Activated T-cell treated with anti-CD3 and anti-CD28 coated beads, Interleukin-2, amount 50 U/mL, for 48 hours (primary cell): ENCODE measurements at regions not wholly inside any gene's neighbourhood (a gene's known extent, or its start where the extent isn't known, plus 50 kb on each side); places are given as distances from the start of the nearest gene placed in this dataset.

Experiments
- DNase-seq, 2 experiments: peaks; one replicate each; pipeline ENCODE4 v3.0.0-alpha.2; 2020

DNA sequence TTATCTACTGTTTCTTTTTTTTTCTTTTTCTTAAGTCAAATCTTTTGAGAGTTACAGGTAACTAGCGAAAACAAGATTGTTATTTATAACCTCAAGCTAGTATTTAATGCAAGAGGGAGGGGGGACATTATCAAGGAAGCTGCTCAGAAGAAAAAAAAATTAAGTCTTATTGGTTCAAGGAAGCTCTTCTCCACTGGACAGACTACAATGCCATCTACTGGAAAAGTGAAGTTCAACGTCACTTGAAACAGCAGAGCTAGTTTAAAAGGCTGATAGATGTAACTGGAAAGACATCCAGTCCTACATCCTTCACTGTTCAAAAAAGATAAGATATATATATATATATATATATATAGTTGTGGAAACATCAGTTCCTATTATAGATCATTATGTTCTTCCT, 418.0 kb upstream of the PSMD7 start:
- DNase-seq: no peak

GRCh38 chr16:73877150-73877549, 419.5 kb upstream of the PSMD7 start:
- no peak for DNase-seq

DNA sequence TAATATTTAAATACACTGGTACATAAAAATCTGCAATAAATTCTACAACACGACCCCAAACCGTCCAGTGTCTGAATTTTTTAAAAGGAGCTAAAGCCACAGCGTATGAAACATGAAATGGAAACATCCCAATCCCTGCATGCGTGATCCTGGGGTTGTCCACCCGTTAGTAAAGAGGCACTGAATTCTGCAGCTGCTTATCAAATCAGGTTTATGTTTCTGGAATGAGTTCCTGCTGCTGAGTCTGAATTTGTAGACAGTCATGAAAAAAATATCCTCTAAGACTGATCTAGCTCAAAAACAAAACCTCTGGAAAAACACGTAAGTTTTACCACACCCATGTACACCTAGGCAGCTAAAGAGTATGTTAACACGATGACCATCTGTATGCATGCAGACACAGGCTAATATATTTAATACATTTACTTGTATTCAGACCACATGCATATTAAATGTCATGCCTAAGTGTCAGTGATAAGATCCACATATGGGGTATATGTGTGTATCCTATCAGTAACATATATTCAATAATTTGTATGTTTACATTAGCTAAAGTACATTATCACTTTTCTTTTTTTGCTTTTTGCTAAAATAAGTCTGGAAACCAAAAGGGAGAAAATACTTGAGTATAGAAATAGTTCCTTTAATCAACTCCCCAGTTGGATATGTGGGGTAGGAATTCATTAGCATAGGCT, 420.5 kb upstream of the PSMD7 start:
- DNase-seq: no peak

- DNase-seq: no peak
Measured at GRCh38 chr16:73874324-73874723, 422.3 kb upstream of the PSMD7 start.

- DNase-seq: no peak
Measured at GRCh38 chr16:73873643-73874042, 423.0 kb upstream of the PSMD7 start.

GRCh38 chr16:73872856-73873255, 423.8 kb upstream of the PSMD7 start:
- DNase-seq: no peak

GRCh38 chr16:73871088-73871733, 425.4 kb upstream of the PSMD7 start:
- DNase-seq: no peak

GRCh38 chr16:73869126-73869525, 427.5 kb upstream of the PSMD7 start:
- DNase-seq: no peak

GRCh38 chr16:73864868-73865267, 431.7 kb upstream of the PSMD7 start:
- no peak for DNase-seq

DNA sequence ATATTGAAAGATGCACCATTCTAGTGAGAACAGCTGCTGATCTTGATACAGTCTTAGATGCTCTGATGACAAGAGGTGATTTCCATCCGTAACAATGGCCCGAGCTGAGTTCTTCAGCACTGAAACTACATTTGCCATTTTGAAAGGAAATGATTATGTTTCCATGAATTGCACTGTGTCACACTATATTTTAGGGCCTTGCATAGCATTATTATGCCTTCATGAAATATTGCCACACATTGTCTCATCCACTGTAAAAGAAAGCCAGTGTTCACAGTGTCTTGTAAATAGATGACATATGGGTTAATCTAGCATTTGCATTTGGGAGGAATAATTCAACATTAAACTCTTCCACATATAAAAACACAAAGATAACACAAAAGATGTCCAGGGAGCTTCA, 438.3 kb upstream of the PSMD7 start:
- DNase-seq: no peak

GRCh38 chr16:73853968-73854367, 442.6 kb upstream of the PSMD7 start:
- no peak for DNase-seq

- no peak for DNase-seq
Measured at GRCh38 chr16:73852561-73852960, 444.1 kb upstream of the PSMD7 start.

GRCh38 chr16:73848993-73849392, 447.6 kb upstream of the PSMD7 start:
- no peak for DNase-seq

DNA sequence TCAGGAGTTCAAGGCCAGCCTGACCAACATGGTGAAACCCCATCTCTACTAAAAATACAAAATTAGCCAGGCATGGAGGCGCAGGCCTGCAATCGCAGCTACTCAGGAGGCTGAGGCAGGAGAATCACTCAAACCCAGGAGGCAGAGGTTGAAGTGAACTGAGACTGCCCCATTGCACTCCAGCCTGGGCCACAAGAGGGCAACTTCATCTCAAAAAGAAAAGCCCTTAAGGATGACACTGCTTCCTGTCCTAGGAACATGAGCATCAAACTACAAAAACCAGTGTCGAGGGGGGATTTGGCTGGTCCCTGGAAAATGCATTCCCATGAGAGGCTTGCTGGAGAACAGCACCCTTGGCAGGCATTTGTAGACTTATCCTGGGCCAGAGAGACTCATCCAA, 449.5 kb upstream of the PSMD7 start:
- no peak for DNase-seq

- no peak for DNase-seq
Measured at GRCh38 chr16:73846356-73846755, 450.3 kb upstream of the PSMD7 start.

GRCh38 chr16:73846007-73846330, 450.6 kb upstream of the PSMD7 start:
- DNase-seq: no peak

- no peak for DNase-seq
Measured at GRCh38 chr16:73845238-73846006, 451.2 kb upstream of the PSMD7 start.

DNA sequence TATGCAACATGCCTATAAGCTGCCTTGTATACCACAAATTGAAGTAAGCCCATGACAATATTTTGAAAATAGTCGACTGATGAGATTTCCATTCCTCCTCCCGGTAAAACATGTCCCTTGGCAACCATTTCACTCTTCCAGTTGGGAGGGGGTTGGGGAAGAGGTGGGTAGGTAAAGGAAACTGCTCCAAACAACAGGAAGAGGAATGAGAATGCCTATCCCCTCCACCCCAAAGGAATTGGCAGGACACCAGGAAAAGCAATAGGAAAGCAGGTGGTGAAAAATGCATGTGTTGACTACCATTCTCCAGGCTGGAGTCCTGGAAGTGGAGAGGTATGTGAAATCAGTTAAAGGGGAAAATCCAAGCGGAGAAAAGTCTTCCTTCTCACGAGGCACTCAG, 455.9 kb upstream of the PSMD7 start:
- no peak for DNase-seq

GRCh38 chr16:73831220-73831619, 465.4 kb upstream of the PSMD7 start:
- no peak for DNase-seq

GRCh38 chr16:73823205-73823849, 473.3 kb upstream of the PSMD7 start:
- no peak for DNase-seq

DNA sequence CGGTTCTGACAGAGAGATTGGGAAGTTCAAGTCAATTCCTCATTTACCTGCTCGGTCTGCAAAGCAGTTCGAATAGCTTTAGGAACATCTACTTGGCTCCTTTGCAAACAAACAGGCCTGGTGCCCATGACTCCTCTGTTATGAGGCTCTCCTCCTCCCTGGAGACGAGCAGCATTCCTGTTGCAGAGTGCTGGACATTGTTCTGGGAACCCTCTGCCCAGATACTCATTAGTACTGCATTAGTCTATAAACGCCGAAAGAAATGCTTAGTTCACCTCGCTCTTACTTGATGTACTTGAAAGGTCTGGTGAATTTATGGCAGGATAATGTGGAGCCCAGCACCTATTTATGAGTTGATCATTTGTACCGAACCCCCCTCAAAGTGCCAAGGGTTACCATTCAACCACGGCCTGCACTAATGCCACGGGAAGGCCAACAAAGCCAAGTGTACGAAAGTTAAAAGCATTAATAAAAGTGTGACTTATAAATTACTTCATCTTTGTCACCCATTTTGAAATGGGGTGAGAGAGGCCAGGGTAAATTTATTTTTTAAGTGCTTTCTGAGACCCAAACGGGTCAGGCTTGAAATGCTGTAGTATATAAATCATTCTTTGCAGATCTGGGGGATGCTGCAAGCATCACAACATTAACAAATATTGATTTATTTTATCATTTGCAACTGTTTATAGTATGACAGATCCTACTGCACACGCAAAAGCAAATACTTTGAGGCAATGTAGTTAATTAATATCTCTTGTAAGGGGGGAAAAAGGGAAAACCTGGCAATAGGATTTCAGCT, 478.9 kb upstream of the PSMD7 start:
- no peak for DNase-seq

DNA sequence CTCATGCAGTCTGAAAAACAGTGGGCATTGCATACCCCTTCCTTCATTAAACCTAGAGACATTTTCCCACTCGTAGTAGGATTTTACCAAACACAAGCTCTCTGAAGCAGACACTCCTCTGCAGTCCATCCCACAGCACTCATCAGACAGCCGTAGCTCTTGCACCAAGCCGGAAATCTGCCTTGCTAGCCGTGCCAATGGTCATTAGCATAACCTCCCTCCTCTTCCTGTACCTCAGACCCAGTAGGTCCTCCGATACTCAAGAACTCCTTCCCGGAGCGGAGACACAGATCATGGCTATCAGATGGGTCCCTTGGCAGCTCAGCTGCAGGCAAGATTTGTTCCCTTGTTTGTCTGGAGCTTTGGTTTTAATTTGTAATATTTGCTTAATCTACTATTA, 483.1 kb upstream of the PSMD7 start:
- DNase-seq: no peak

DNA sequence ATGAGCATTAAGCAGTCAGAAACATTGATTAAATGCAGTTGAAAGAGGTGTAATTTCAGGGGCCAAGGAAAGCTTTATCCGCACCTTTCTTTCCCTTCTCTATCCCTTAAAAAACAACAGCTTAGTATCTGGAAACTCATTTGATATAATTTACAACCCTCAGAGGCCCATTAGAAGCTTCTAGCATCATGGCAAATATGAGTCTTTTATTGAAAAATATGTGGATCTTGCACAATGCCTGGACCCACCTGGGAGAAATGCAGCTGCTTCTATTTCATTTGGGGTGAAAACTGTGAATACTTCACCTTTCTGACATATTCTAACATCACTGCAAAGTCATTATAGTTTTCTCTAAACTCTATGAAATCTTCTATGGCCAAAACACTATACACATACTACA, 492.2 kb upstream of the PSMD7 start:
- no peak for DNase-seq
